RWPE2 (cell line): ENCODE measurements at regions not wholly inside any gene's neighbourhood (a gene's known extent, or its start where the extent isn't known, plus 50 kb on each side); places are given as distances from the start of the nearest gene placed in this dataset.

ENCODE experiments used
- ATAC-seq: fragments of 200-7000 bp; cut with Tn5 transposase; 3 replicates; pipeline ENCODE4 v1.9.1; 2021; ENCODE audit warnings: low read depth
- DNase-seq: peaks from one replicate; pipeline ENCODE4 v3.0.0-alpha.2; 2020; ENCODE audit warnings: low spot score
- H3K27ac ChIP-seq: fragments of 450-650 bp; 2 replicates; pipeline ENCODE4 v1.5.1; 2017; ENCODE audit warnings: mild to moderate bottlenecking; ENCODE audit not compliant: poor library complexity, severe bottlenecking
- H3K27me3 ChIP-seq: fragments of 250-450 bp; sonication (Bioruptor Pico); 2 replicates; pipeline ENCODE4 v1.5.1; 2021; ENCODE audit warnings: mild to moderate bottlenecking, moderate library complexity; ENCODE audit not compliant: insufficient read depth, poor library complexity, severe bottlenecking
- H3K36me3 ChIP-seq: fragments of 250-450 bp; sonication (Bioruptor Pico); 2 replicates; pipeline ENCODE4 v1.5.1; 2020; ENCODE audit warnings: low read depth, mild to moderate bottlenecking, moderate library complexity
- H3K4me1 ChIP-seq: fragments of 250-450 bp; sonication (Bioruptor Pico); 2 replicates; pipeline ENCODE4 v1.5.1; 2021; ENCODE audit warnings: mild to moderate bottlenecking, moderate library complexity; ENCODE audit not compliant: insufficient read depth, poor library complexity, severe bottlenecking
- H3K4me3 ChIP-seq: fragments of 250-450 bp; sonication (Bioruptor Pico); 2 replicates; pipeline ENCODE4 v1.5.1; 2021; ENCODE audit warnings: mild to moderate bottlenecking, moderate library complexity; ENCODE audit not compliant: severe bottlenecking
- H3K9me3 ChIP-seq: fragments of 250-450 bp; sonication (Bioruptor Pico); 2 replicates; pipeline ENCODE4 v1.5.1; 2021; ENCODE audit warnings: mild to moderate bottlenecking, moderate library complexity; ENCODE audit not compliant: severe bottlenecking
- TF ChIP-seq, protein P1 (sequence below): fragments of 450-650 bp; IDR thresholded peaks from one replicate; pipeline ENCODE4 v1.5.1; 2017; ENCODE audit warnings: mild to moderate bottlenecking, moderate library complexity; ENCODE audit not compliant: poor library complexity, severe bottlenecking

DNA sequence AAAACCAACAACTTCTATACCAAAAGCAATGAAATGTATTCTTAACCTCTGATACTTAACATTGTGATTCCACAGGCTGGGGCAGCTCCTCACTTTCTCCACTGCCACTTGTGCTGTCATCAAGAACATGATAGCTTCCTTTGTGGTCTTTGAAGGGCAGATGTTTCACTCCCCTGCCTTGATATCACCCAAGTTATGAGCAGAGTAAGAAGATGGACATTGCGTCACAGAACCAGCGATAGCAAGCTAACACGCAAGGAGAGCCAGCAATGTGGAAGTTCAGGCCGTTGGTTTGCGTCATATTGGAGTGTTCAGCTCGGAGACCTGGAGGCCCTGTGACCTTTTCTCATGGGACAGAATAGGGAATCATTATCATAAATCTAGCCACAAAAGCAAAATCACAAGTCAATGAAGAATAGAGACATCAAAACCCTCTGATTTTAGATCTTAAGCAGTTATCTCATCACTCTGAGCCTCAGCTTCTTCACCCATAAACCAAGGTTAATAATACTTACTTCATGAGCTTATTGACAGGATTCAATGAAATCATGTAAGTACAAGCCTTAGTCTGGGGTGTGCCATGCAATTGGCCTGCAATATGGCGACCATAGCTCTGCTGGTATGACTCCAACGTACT, 183.8 kb upstream of the THBS1 start:
- DNase-seq (no peak), ATAC-seq (no peak)
- Histone ChIP-seq H3K4me3 (no peak overlapping the region), H3K9me3 (no peaks in the 10 kb centered on the region), H3K36me3 (no peaks in the 10 kb centered on the region), H3K27me3 (no peaks in the 10 kb centered on the region), H3K27ac (no peak overlapping the region), H3K4me1 (peaks cover 27% of the 10 kb centered on the region)
- TF ChIP-seq, protein P1, sequence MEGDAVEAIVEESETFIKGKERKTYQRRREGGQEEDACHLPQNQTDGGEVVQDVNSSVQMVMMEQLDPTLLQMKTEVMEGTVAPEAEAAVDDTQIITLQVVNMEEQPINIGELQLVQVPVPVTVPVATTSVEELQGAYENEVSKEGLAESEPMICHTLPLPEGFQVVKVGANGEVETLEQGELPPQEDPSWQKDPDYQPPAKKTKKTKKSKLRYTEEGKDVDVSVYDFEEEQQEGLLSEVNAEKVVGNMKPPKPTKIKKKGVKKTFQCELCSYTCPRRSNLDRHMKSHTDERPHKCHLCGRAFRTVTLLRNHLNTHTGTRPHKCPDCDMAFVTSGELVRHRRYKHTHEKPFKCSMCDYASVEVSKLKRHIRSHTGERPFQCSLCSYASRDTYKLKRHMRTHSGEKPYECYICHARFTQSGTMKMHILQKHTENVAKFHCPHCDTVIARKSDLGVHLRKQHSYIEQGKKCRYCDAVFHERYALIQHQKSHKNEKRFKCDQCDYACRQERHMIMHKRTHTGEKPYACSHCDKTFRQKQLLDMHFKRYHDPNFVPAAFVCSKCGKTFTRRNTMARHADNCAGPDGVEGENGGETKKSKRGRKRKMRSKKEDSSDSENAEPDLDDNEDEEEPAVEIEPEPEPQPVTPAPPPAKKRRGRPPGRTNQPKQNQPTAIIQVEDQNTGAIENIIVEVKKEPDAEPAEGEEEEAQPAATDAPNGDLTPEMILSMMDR = no peak

DNA sequence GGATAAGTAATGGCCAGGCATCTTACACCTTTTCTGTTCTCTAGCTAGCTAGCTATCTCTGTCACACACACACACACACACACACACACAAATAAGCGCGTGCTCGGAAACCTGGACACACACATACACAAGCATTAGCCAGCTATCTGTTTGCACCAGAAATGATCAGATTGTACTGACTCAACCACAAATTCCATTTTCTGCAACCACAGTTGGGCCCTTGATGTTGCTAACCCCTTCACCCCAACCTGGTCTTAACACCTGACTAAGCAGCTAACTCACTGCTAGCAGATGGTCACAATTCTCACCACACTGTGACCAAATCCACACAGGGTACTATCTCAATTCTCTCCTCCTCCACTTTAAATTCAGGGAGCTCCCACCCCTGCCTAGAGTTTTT, 183.0 kb upstream of the THBS1 start:
- TF ChIP-seq, protein P1 = no peak
- Histone ChIP-seq H3K4me1 (peaks cover 19% of the 10 kb centered on the region), H3K27ac (no peak overlapping the region), H3K27me3 (no peaks in the 10 kb centered on the region), H3K36me3 (no peaks in the 10 kb centered on the region), H3K9me3 (no peaks in the 10 kb centered on the region), H3K4me3 (no peak overlapping the region)
- DNase-seq (no peak), ATAC-seq (no peak)

DNA sequence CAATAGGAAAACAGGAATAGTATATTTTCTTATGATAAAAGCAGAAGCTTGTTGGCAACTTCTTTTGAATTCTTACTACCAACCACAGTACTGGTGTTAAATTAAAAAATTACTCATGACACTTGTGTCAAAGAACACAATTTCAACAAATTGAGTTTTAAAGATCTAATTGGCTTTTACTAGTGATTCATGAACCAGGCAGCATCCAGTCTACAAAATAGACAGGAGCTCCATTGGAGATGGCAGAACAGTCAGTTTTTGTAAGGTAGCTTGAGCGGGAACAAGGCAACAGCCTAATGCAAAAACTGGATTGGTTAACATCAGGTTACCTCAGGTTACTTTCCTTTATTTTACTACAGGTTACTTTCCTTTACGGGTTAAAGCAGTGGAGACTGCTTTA, 181.3 kb upstream of the THBS1 start:
- Histone ChIP-seq H3K4me1 (peaks cover 18% of the 10 kb centered on the region), H3K27me3 (no peaks in the 10 kb centered on the region), H3K36me3 (no peaks in the 10 kb centered on the region), H3K9me3 (no peaks in the 10 kb centered on the region), H3K4me3 (no peak overlapping the region), H3K27ac (no peak overlapping the region)
- TF ChIP-seq, protein P1 = no peak
- DNase-seq (no peak), ATAC-seq (no peak)

DNA sequence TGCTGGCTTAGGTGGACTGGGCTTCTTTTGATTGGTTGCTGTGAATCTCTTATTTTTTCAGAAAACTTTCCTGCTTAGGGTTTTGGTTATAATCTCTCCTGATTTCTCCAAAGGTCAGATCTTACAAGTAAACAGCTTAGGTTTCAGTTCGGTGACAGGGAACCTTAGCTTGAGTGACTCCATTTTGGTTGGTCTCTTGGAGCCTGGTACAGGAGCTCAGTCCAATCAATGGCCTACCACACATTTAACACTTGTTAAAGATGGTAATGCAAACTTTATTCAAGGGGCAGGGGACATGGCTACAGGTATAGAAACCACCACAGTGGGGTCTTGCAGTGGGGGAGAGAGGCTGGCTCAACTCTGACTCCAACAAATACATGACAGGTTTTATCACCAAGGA, 180.9 kb upstream of the THBS1 start:
- H3K4me1 ChIP-seq = peaks cover 18% of the 10 kb centered on the region
- no peaks in the 10 kb centered on the region for H3K9me3 ChIP-seq
- no peaks in the 10 kb centered on the region for H3K36me3 ChIP-seq
- no peak overlapping the region for H3K4me3 ChIP-seq
- no peaks in the 10 kb centered on the region for H3K27me3 ChIP-seq
- H3K27ac ChIP-seq = no peak overlapping the region
- no peak for ATAC-seq
- TF ChIP-seq, protein P1 = no peak
- DNase-seq = no peak

DNA sequence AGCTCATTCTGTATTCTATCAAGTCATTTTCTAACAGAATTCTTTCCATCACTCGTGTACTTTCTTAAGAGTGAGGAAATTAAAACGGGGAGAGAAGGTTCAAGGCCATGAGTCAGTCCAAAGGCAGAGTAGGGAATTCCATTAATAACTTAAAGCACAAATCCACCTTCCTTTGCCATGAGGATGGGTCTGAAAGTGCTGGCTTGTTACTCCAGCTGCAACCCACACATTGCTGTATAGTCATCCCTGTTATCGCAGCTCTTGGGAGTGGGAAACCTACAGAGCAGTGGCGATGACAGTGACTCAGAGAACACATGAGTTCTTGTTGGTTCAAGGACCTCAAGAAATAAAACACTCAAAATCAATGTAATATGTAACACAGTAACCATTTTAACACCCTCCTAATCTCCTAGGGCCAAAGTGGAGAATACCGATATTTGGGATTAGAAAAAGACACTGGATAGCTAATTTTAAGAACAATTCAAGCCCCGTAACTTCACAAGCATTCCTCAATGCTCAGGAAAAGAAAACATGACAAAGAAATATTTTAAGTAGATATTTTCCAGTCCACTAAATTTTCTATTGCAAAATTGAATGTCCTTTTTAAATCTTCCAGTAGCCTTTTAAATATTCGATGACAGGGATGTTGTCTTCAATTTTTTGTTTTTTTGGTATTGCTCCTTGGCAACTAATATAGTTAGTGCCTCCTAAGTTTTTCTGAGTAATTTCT, 179.9 kb upstream of the THBS1 start:
- no peak overlapping the region for H3K4me3 ChIP-seq
- peaks cover 24% of the 10 kb centered on the region for H3K4me1 ChIP-seq
- TF ChIP-seq, protein P1 = no peak
- no peaks in the 10 kb centered on the region for H3K36me3 ChIP-seq
- H3K27ac ChIP-seq = no peak overlapping the region
- ATAC-seq (no peak), DNase-seq (no peak)
- no peaks in the 10 kb centered on the region for H3K9me3 ChIP-seq
- no peaks in the 10 kb centered on the region for H3K27me3 ChIP-seq
